WERI-Rb-1 (cell line): ENCODE measurements at regions not wholly inside any gene's neighbourhood (a gene's known extent, or its start where the extent isn't known, plus 50 kb on each side); places are given as distances from the start of the nearest gene placed in this dataset.

Source experiments
- DNase-seq: peaks from one replicate; pipeline ENCODE4 v3.0.0-alpha.2; 2020
- H3K27ac ChIP-seq: fragments of 250-450 bp; sonication (Bioruptor Pico); 2 replicates; pipeline ENCODE4 v1.5.1; 2020; ENCODE audit warnings: mild to moderate bottlenecking, moderate library complexity
- H3K27me3 ChIP-seq: fragments of 250-450 bp; sonication (Bioruptor Pico); 2 replicates; pipeline ENCODE4 v1.5.1; 2021; ENCODE audit warnings: mild to moderate bottlenecking, low read depth, moderate library complexity; ENCODE audit not compliant: insufficient read depth, severe bottlenecking
- H3K36me3 ChIP-seq: fragments of 250-450 bp; sonication (Bioruptor Pico); 2 replicates; pipeline ENCODE4 v1.5.1; 2020; ENCODE audit warnings: mild to moderate bottlenecking, moderate library complexity
- H3K4me3 ChIP-seq: 2 replicates; pipeline ENCODE4 v1.5.1; 2011; ENCODE audit warnings: low read depth, mild to moderate bottlenecking, control low read depth, low read length
- H3K9me3 ChIP-seq: fragments of 250-450 bp; sonication (Bioruptor Pico); 2 replicates; pipeline ENCODE4 v1.5.1; 2021; ENCODE audit warnings: mild to moderate bottlenecking, moderate library complexity; ENCODE audit not compliant: severe bottlenecking
- CTCF ChIP-seq: IDR thresholded peaks from 2 replicates; pipeline ENCODE4 v1.5.1; 2011; ENCODE audit warnings: low read depth, mild to moderate bottlenecking, control low read depth, inconsistent platforms, low read length

GRCh38 chr16:50901062-50901461 is 159.2 kb downstream of the CYLD start:
- no peak for TF ChIP-seq CTCF
- Histone ChIP-seq H3K27me3 (no peaks in the 10 kb centered on the region), H3K9me3 (no peaks in the 10 kb centered on the region), H3K27ac (no peak overlapping the region), H3K36me3 (no peaks in the 10 kb centered on the region), H3K4me3 (no peak overlapping the region)
- DNase-seq, result no peak

- no peak for DNase-seq
- H3K36me3 ChIP-seq, result no peaks in the 10 kb centered on the region
- H3K27ac ChIP-seq, result no peak overlapping the region
- TF ChIP-seq CTCF, result no peak
- H3K9me3 ChIP-seq, result no peaks in the 10 kb centered on the region
- H3K4me3 ChIP-seq, result no peak overlapping the region
- H3K27me3 ChIP-seq, result no peaks in the 10 kb centered on the region
These were observed 158.6 kb downstream of the CYLD start for GRCh38 chr16:50900391-50900942.

GRCh38 chr16:50899951-50900350 is 158.1 kb downstream of the CYLD start:
- H3K36me3 ChIP-seq, result no peaks in the 10 kb centered on the region
- TF ChIP-seq CTCF, result no peak
- no peak for DNase-seq
- H3K27ac ChIP-seq, result no peak overlapping the region
- no peaks in the 10 kb centered on the region for H3K9me3 ChIP-seq
- H3K27me3 ChIP-seq, result no peaks in the 10 kb centered on the region
- H3K4me3 ChIP-seq, result no peak overlapping the region

GRCh38 chr16:50889746-50890145 is 147.9 kb downstream of the CYLD start:
- Histone ChIP-seq H3K4me3 (no peak overlapping the region), H3K36me3 (no peaks in the 10 kb centered on the region), H3K9me3 (no peaks in the 10 kb centered on the region), H3K27ac (no peak overlapping the region), H3K27me3 (no peaks in the 10 kb centered on the region)
- DNase-seq, result no peak
- TF ChIP-seq CTCF, result no peak

- H3K36me3 ChIP-seq, result no peaks in the 10 kb centered on the region
- no peak overlapping the region for H3K27ac ChIP-seq
- H3K9me3 ChIP-seq, result no peaks in the 10 kb centered on the region
- DNase-seq, result no peak
- H3K4me3 ChIP-seq, result no peak overlapping the region
- no peak for TF ChIP-seq CTCF
- H3K27me3 ChIP-seq, result no peaks in the 10 kb centered on the region
These were observed 147.4 kb downstream of the CYLD start for GRCh38 chr16:50889276-50889675.
